ENCODE measurements at regions not wholly inside any gene's neighbourhood (a gene's known extent, or its start where the extent isn't known, plus 50 kb on each side); places are given as distances from the start of the nearest gene placed in this dataset.

DNA sequence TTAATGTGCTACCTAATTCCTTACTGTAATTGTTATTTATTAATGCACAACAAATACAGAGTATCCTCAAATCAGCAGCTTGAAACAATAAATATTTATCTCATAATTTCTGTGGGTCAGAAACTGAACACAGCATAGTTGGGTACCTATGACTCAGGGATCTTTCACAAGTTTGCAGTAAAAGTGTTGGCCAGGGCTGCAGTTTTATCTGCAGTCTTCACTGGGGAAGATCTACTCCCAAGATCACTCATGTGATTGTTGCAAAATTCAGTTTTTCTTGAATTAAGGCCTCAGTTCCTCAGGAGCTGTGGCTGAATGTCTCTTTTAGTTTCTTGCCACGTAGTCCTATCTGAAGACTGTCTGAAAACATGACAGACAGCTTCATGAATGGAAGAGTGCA lies 237.8 kb downstream of the ZWINT start:
- ATAC-seq (peak; percentile 57), DNase-seq (no peak)
- Histone ChIP-seq H3K9ac (ENCODE audit: low read length) (no peak overlapping the region), H3K4me1 (ENCODE audit: insufficient read depth, low read length) (no peaks in the 10 kb centered on the region), H3K9me2 (replicated peaks; ENCODE audit: low read length) (no peaks in the 10 kb centered on the region), H3F3A (ENCODE audit: low read length, unreplicated experiment) (no peaks in the 10 kb centered on the region), H3K27ac (ENCODE audit: low read length) (no peak overlapping the region), H3K4me3 (ENCODE audit: low read length) (no peak overlapping the region), H3K36me3 (ENCODE audit: low read depth, low read length) (no peaks in the 10 kb centered on the region), H2AFZ (ENCODE audit: low read length) (no peak overlapping the region), H3K9me3 (ENCODE audit: low read length) (peaks cover 3% of the 10 kb centered on the region; the same call in 1 of the 2 replicates), H3K4me2 (ENCODE audit: low read length) (no peak overlapping the region), H3K79me2 (ENCODE audit: low read length) (no peaks in the 10 kb centered on the region), H3K27me3 (ENCODE audit: low read length) (no peaks in the 10 kb centered on the region), H4K20me1 (ENCODE audit: low read length) (no peaks in the 10 kb centered on the region)
- BruUV-seq (replicated peaks) = no TSS peak
- TF ChIP-seq EZH2 (IDR thresholded peaks at IDR 0.05; ENCODE audit: low read length, unreplicated experiment) (no peak), EZH2phosphoT487 (IDR thresholded peaks at IDR 0.05; ENCODE audit: borderline replicate concordance, low read length) (no peak)
- TF ChIP-seq, protein P1, sequence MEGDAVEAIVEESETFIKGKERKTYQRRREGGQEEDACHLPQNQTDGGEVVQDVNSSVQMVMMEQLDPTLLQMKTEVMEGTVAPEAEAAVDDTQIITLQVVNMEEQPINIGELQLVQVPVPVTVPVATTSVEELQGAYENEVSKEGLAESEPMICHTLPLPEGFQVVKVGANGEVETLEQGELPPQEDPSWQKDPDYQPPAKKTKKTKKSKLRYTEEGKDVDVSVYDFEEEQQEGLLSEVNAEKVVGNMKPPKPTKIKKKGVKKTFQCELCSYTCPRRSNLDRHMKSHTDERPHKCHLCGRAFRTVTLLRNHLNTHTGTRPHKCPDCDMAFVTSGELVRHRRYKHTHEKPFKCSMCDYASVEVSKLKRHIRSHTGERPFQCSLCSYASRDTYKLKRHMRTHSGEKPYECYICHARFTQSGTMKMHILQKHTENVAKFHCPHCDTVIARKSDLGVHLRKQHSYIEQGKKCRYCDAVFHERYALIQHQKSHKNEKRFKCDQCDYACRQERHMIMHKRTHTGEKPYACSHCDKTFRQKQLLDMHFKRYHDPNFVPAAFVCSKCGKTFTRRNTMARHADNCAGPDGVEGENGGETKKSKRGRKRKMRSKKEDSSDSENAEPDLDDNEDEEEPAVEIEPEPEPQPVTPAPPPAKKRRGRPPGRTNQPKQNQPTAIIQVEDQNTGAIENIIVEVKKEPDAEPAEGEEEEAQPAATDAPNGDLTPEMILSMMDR (conservative IDR thresholded peaks at IDR 0.05; ENCODE audit: low read depth, low read length) = no peak
- intact Hi-C loops (cut with micrococcal nuclease) = no loop called here
- CTCF ChIA-PET = no interaction called here
- POLR2A ChIA-PET (ENCODE audit: unreplicated experiment) = no interaction called here

DNA sequence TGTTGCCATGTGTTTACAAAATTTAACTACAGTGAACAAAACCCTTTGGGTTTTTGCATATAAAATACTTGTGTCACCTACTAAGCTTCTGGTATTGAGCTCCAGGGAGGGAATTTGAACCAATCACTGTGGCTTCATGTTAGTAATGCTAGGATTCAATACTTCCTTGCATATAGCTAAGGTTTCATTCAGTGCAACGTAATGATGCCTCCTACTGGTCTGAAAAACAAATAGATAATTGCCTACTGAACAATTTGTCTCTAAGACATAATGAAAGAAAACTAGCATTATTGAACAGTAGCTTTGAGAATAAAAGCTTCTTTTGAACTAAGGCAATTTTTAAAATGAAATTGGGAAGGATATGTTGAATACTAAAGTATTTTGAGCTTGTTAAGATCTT lies 244.4 kb downstream of the ZWINT start:
- H2AFZ ChIP-seq (ENCODE audit: low read length) = no peak overlapping the region
- no peak overlapping the region for H3K4me3 ChIP-seq (ENCODE audit: low read length)
- H3F3A ChIP-seq (ENCODE audit: low read length, unreplicated experiment) = no peaks in the 10 kb centered on the region
- ATAC-seq = peak; percentile 94
- H3K4me2 ChIP-seq (ENCODE audit: low read length) = no peak overlapping the region
- CTCF ChIA-PET = interaction anchor here (0.5 to 1.9 kb wide), 5 partner anchors 18 to 448 kb away, joined by 3 to 12 read pairs (median 4); no protein-coding TSS in a partner anchor
- no peak overlapping the region for H3K27ac ChIP-seq (ENCODE audit: low read length)
- no peak overlapping the region for H3K9ac ChIP-seq (ENCODE audit: low read length)
- no peaks in the 10 kb centered on the region for H3K4me1 ChIP-seq (ENCODE audit: insufficient read depth, low read length)
- no peaks in the 10 kb centered on the region for H3K9me3 ChIP-seq (ENCODE audit: low read length)
- TF ChIP-seq EZH2 (IDR thresholded peaks at IDR 0.05; ENCODE audit: low read length, unreplicated experiment) (no peak), EZH2phosphoT487 (IDR thresholded peaks at IDR 0.05; ENCODE audit: borderline replicate concordance, low read length) (no peak)
- TF ChIP-seq, protein P1 (conservative IDR thresholded peaks at IDR 0.05; ENCODE audit: low read depth, low read length) = peak; percentile 85
- H3K79me2 ChIP-seq (ENCODE audit: low read length) = no peaks in the 10 kb centered on the region
- peak; percentile 57 for DNase-seq
- no peaks in the 10 kb centered on the region for H3K9me2 ChIP-seq (replicated peaks; ENCODE audit: low read length)
- H3K36me3 ChIP-seq (ENCODE audit: low read depth, low read length) = no peaks in the 10 kb centered on the region
- no TSS peak for BruUV-seq (replicated peaks)
- no peaks in the 10 kb centered on the region for H3K27me3 ChIP-seq (ENCODE audit: low read length)
- no peaks in the 10 kb centered on the region for H4K20me1 ChIP-seq (ENCODE audit: low read length)
- intact Hi-C loops (cut with micrococcal nuclease) = loop anchor here (1.0 to 5.0 kb wide), 5 partner anchors 127 to 485 kb away; no protein-coding TSS in a partner anchor
- POLR2A ChIA-PET (ENCODE audit: unreplicated experiment) = no interaction called here

DNA sequence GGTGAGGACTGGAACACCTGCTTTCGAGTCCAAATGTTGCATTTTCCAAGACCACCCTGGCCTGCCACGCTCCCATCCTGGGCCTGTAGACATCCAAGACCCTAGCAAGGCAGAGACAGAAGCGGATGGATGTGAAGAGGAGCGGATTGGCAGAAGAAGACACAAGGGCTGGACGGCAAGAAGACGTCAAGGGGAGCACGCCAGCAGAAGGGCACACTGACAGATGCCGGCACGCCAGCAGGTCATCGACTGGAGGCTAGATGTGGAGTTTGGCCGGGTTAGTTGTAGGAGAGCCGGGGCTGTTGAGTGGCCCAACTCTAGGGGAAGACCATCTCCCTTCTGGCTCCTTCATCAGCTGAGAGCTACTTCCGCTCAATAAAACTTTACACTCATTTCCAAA lies 251.6 kb downstream of the ZWINT start:
- no peaks in the 10 kb centered on the region for H3F3A ChIP-seq (ENCODE audit: low read length, unreplicated experiment)
- H3K79me2 ChIP-seq (ENCODE audit: low read length) = no peaks in the 10 kb centered on the region
- H3K27ac ChIP-seq (ENCODE audit: low read length) = no peak overlapping the region
- BruUV-seq (replicated peaks) = no TSS peak
- no peaks in the 10 kb centered on the region for H3K9me2 ChIP-seq (replicated peaks; ENCODE audit: low read length)
- H3K9ac ChIP-seq (ENCODE audit: low read length) = no peak overlapping the region
- ChIA-PET POLR2A (ENCODE audit: unreplicated experiment) (no interaction called here), CTCF (no interaction called here)
- intact Hi-C loops (cut with micrococcal nuclease) = no loop called here
- H3K36me3 ChIP-seq (ENCODE audit: low read depth, low read length) = no peaks in the 10 kb centered on the region
- DNase-seq (no peak), ATAC-seq (no peak)
- no peaks in the 10 kb centered on the region for H3K27me3 ChIP-seq (ENCODE audit: low read length)
- no peak overlapping the region for H2AFZ ChIP-seq (ENCODE audit: low read length)
- H3K4me3 ChIP-seq (ENCODE audit: low read length) = no peak overlapping the region
- no peaks in the 10 kb centered on the region for H3K4me1 ChIP-seq (ENCODE audit: insufficient read depth, low read length)
- TF ChIP-seq EZH2phosphoT487 (IDR thresholded peaks at IDR 0.05; ENCODE audit: borderline replicate concordance, low read length) (no peak), EZH2 (IDR thresholded peaks at IDR 0.05; ENCODE audit: low read length, unreplicated experiment) (no peak)
- TF ChIP-seq, protein P1 (conservative IDR thresholded peaks at IDR 0.05; ENCODE audit: low read depth, low read length) = no peak
- H3K9me3 ChIP-seq (ENCODE audit: low read length) = peaks cover 4% of the 10 kb centered on the region; the same call in 1 of the 2 replicates
- no peaks in the 10 kb centered on the region for H4K20me1 ChIP-seq (ENCODE audit: low read length)
- H3K4me2 ChIP-seq (ENCODE audit: low read length) = no peak overlapping the region
